Activated T-cell treated with anti-CD3 and anti-CD28 coated beads, Interleukin-2, amount 50 U/mL, for 72 hours (primary cell): ENCODE measurements at regions not wholly inside any gene's neighbourhood (a gene's known extent, or its start where the extent isn't known, plus 50 kb on each side); places are given as distances from the start of the nearest gene placed in this dataset.

ENCODE experiments used
- ATAC-seq, 2 donors: fragments of 150-1000 bp; cut with Tn5 transposase; replicated peaks in 1 of 2; 2 replicates each; pipeline ENCODE4 v1.10.0; 2021; ENCODE audit warnings: moderate library complexity in 2 of 2, mild to moderate bottlenecking in 1 of 2
- DNase-seq, 2 donors: peaks; one replicate each; pipeline ENCODE4 v3.0.0; 2021 to 2022; ENCODE audit warnings: mixed read lengths in 1 of 2
- H3K27ac Mint-ChIP-seq: one replicate; pipeline ENCODE4 v1.8.0; 2022; ENCODE audit warnings: mild to moderate bottlenecking, moderate library complexity, mixed read lengths
- H3K27me3 Mint-ChIP-seq: one replicate; pipeline ENCODE4 v1.8.0; 2022; ENCODE audit warnings: low read depth, mixed read lengths
- H3K36me3 Mint-ChIP-seq, 2 donors: one replicate each; pipeline ENCODE4 v1.8.0; 2022; ENCODE audit warnings: mixed read lengths in 2 of 2, mild to moderate bottlenecking in 1 of 2; ENCODE audit not compliant: insufficient read depth in 2 of 2
- H3K4me1 Mint-ChIP-seq: one replicate; pipeline ENCODE4 v1.8.0; 2022; ENCODE audit warnings: low read depth, mixed read lengths
- H3K4me3 Mint-ChIP-seq, 2 donors: one replicate each; pipeline ENCODE4 v1.8.0; 2022; ENCODE audit warnings: mild to moderate bottlenecking in 2 of 2, mixed read lengths in 2 of 2, moderate library complexity in 2 of 2
- H3K9me3 Mint-ChIP-seq, 2 donors: one replicate each; pipeline ENCODE4 v1.8.0; 2022; ENCODE audit warnings: mixed read lengths in 2 of 2

DNA sequence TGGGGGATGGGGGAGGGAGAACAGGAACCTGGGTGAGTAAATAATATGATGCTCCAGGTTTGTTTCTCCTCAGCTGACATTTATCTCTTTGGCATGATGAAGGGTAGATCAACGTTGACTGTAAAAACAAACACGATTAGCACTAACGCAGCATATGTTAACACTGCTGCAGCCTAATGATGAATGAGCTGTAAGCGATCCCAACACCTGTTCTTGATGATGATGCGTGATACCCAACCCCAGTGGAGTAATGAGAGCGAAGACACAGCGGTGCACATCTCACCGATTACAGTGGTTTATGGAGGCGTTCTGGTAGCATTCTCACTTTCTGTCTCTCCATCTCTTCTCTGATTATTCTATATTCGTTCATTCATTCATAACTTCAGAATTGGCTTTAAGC lies 640.4 kb downstream of the USP25 start:
- DNase-seq = no peak
- H3K4me3 Mint-ChIP-seq = no peak overlapping the region
- no peaks in the 10 kb centered on the region for H3K36me3 Mint-ChIP-seq
- no peak for ATAC-seq
- H3K4me1 Mint-ChIP-seq = no peaks in the 10 kb centered on the region
- H3K9me3 Mint-ChIP-seq = peaks cover 2 to 3% of the 10 kb centered on the region in 2 donors
- no peak overlapping the region for H3K27ac Mint-ChIP-seq
- no peaks in the 10 kb centered on the region for H3K27me3 Mint-ChIP-seq

DNA sequence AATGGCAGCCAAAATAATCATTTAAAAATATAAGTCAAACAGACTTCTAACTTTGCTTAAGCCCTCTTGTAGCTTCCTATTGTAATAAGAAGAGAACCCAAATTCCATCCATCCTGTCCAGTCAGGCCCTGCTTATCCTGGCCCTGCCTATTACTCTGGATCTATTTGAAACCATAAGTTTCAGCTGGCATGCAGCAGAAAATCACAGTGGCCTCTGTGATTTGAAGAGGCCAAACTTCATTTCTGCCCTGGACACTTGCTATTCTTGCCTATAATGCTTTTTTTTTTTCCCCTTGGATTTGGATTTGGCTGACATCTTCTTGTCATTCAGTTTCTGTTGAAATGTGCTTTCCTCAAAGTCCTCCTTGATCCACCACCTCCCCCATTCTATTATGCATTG lies 642.8 kb downstream of the USP25 start:
- DNase-seq (no peak), ATAC-seq (no peak)
- Mint-ChIP-seq H3K4me3 (no peak overlapping the region), H3K27me3 (no peaks in the 10 kb centered on the region), H3K9me3 (peaks cover 2 to 3% of the 10 kb centered on the region in 2 donors), H3K36me3 (no peaks in the 10 kb centered on the region), H3K27ac (no peak overlapping the region), H3K4me1 (no peaks in the 10 kb centered on the region)

DNA sequence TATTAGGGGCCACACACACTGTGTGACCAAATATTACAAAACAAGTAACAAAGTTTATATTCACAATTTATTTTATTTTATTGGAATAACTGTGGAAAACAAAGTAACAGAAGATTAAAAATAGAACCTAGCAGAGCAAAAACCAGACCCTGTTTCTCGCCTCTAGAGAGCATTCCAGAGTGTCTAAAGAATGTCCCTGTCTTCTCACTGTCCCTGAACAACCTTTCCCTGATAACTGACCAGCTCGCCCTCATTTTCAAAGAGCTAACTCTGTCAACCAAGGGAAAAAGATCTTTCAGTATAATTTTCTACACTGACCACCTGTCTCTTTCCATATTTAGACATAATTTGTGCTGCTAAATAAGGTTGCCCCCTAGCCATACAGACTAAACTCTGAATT lies 646.9 kb downstream of the USP25 start:
- Mint-ChIP-seq H3K36me3 (no peaks in the 10 kb centered on the region), H3K4me1 (no peaks in the 10 kb centered on the region), H3K27ac (no peak overlapping the region), H3K9me3 (peaks cover 0 to 2% of the 10 kb centered on the region in 2 donors), H3K4me3 (no peak overlapping the region), H3K27me3 (no peaks in the 10 kb centered on the region)
- DNase-seq (no peak), ATAC-seq (no peak)

DNA sequence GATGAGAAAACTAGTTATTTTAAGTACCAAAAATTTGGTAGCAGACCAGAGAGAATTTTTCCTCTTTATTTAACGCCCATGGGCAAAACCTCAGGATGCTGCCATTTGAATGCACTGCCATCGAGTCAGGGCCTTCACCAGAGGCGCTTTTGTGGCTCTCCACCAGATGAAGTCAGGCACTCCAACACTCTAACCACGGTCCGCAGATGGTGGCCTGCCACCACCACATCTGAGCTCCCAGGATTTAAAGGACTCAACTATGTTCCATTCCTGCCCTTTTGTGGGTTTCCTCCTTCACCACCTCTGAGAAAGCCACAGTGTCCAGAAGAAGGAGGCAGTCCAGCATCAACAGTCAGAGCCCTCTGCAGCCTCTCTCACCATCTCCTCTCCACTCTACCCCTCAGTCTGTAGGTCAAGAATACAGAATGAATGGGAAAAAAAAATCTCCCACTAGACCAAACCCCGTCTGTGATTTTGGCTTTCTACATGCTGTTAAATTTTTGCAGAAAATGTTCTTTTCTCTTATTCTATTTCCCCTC lies 647.4 kb downstream of the USP25 start:
- ATAC-seq = no peak
- DNase-seq = no peak
- Mint-ChIP-seq H3K36me3 (no peaks in the 10 kb centered on the region), H3K27me3 (no peaks in the 10 kb centered on the region), H3K27ac (no peak overlapping the region), H3K4me3 (no peak overlapping the region), H3K4me1 (no peaks in the 10 kb centered on the region), H3K9me3 (peaks cover 0 to 2% of the 10 kb centered on the region in 2 donors)

DNA sequence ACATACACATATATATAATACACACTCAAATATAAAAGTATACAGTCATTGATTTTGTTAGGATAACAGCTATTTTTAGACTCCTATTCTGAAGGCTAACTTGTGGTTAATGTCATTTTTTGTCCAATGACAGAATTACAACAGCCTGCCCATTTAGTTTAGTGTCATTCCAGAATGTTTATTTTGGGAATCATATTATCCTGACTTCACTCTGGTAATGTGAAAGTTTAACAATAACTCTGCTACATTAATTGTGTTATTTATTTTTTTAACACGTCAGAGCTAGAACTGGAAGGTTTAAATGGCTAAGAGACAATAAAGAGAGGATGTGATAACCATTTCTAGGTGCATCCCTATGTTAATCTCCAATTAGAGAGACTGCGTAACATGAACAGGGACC lies 648.1 kb downstream of the USP25 start:
- Mint-ChIP-seq H3K4me1 (no peaks in the 10 kb centered on the region), H3K27me3 (no peaks in the 10 kb centered on the region), H3K4me3 (no peak overlapping the region), H3K9me3 (peaks cover 0 to under 1% of the 10 kb centered on the region in 2 donors), H3K27ac (no peak overlapping the region), H3K36me3 (no peaks in the 10 kb centered on the region)
- DNase-seq = no peak
- ATAC-seq = no peak

DNA sequence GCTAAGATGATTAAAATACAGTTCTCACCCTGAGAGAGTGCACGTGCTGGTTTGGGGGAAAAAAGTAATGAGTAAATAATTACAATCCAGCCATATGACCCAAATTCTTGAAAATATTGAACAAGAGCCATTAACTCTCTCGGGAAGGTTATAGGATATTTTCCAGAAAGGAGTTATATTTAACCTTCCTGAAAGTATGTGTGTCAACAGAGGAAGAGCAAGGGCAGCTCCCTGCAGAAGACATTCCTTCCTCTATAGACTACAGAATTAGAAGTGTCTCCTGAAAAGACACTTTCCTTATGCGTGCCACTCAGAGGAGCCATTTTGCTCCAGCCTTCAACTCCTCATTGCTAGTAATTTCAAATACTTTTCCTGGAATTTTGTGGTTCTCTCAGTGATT lies 648.7 kb downstream of the USP25 start:
- no peak overlapping the region for H3K4me3 Mint-ChIP-seq
- H3K9me3 Mint-ChIP-seq = no peaks in the 10 kb centered on the region
- no peak for DNase-seq
- no peaks in the 10 kb centered on the region for H3K4me1 Mint-ChIP-seq
- no peak for ATAC-seq
- no peaks in the 10 kb centered on the region for H3K27me3 Mint-ChIP-seq
- no peak overlapping the region for H3K27ac Mint-ChIP-seq
- H3K36me3 Mint-ChIP-seq = no peaks in the 10 kb centered on the region

DNA sequence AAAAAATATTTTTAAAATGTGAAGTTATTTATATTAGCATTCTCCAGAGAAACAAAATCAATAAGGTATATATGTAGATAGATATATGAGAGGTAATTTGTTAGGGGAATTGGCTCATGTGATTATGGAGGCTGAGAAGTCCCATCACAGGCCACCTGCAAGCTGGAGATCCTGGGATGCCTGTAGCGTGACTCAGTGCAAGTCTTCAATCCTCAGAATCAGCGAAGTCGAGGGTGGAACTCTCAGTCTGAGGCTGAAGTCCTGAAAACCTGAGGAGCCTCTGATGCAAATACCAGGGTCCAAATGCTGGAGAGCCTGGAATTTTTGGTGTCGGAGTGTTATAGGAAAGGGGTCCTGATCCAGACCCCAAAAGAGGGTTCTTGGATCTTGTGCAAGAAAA lies 658.5 kb downstream of the USP25 start:
- no peaks in the 10 kb centered on the region for H3K36me3 Mint-ChIP-seq
- ATAC-seq = no peak

DNA sequence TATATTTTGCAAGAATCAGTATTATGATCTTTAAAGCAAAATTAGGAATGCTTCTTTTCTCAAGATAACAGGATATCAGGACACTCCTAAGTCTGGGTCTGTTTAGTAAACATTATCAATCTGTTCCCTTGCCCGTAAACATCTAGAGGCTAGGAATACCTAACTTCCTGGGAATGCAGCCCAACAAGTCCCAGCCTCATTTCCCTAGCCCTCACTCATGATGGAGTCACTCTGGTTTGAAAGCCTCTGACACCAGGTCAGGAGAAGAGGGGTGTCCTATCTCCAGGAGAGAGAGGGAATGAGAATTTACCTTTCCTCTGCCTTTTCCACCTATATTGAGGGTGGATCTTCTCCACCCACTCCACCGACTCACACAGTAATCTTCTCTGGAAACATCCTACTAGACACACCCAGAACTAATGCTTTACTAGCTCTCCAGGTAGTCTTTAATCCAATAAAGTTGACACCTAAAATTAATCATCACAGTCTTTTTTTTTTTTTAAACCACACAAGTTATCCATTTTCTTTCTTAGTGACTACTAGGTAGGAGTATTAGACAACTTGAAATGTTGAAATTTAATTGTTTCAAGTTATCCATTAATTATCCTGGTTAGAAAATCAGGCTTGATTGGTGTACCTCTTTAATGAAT lies 659.3 kb downstream of the USP25 start:
- Mint-ChIP-seq H3K9me3 (peaks cover 5 to 8% of the 10 kb centered on the region in 2 donors), H3K36me3 (no peaks in the 10 kb centered on the region), H3K27ac (no peak overlapping the region), H3K4me1 (no peaks in the 10 kb centered on the region), H3K4me3 (no peak overlapping the region), H3K27me3 (no peaks in the 10 kb centered on the region)
- no peak for DNase-seq
- ATAC-seq = no peak

More for the DNA sequence above, 658.5 kb downstream of the USP25 start:
- H3K9me3 Mint-ChIP-seq = peaks cover 5 to 8% of the 10 kb centered on the region in 2 donors
- no peak overlapping the region for H3K4me3 Mint-ChIP-seq
- H3K27me3 Mint-ChIP-seq = no peaks in the 10 kb centered on the region
- H3K27ac Mint-ChIP-seq = no peak overlapping the region
- H3K4me1 Mint-ChIP-seq = no peaks in the 10 kb centered on the region
- DNase-seq = no peak

DNA sequence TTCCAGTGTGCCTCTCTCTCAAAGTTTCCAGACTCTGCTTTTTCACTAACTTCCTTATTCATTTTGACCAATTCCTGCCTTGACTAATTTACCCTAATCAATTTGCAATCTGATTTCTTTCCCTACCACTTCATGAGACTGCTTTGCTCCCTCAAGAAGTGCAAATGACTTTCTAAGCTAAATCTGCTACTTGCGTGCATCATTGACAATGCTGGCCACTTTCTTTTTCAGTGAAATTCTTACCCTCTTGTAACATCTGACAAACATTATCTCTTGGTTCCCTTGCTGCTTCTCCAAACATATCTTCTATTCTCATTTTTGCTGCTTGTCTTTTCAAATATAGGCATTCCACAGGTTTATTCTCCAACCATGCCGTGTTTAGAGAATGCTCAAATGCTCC lies 659.9 kb downstream of the USP25 start:
- Mint-ChIP-seq H3K27me3 (no peaks in the 10 kb centered on the region), H3K27ac (no peak overlapping the region), H3K36me3 (no peaks in the 10 kb centered on the region), H3K9me3 (peaks cover 5 to 8% of the 10 kb centered on the region in 2 donors), H3K4me1 (no peaks in the 10 kb centered on the region), H3K4me3 (no peak overlapping the region)
- no peak for ATAC-seq
- no peak for DNase-seq

DNA sequence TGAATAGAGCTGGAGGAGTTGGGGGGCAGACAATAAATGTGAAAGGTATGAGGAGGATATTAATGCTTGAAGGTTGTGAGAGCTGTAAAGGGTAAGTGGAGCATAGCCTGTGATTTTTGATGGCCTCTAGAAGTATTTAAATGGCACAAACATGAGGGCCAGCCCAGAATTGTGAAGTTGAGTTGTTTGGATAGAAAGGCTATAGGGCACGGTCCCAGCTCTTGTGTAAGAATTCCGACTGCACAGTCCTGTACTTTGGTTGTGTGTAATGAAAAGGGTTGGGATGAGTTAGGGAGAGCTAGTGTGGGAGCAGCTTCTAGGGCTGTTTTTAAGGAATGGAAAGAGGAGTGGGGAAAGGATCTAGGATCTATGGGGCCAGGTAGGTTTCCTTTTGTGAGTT lies 665.5 kb downstream of the USP25 start:
- Mint-ChIP-seq H3K27me3 (no peaks in the 10 kb centered on the region), H3K27ac (no peak overlapping the region), H3K36me3 (peaks cover 0 to 4% of the 10 kb centered on the region in 2 donors), H3K9me3 (peaks cover 10 to 11% of the 10 kb centered on the region in 2 donors), H3K4me3 (no peak overlapping the region), H3K4me1 (no peaks in the 10 kb centered on the region)
- no peak for DNase-seq
- ATAC-seq = no peak

DNA sequence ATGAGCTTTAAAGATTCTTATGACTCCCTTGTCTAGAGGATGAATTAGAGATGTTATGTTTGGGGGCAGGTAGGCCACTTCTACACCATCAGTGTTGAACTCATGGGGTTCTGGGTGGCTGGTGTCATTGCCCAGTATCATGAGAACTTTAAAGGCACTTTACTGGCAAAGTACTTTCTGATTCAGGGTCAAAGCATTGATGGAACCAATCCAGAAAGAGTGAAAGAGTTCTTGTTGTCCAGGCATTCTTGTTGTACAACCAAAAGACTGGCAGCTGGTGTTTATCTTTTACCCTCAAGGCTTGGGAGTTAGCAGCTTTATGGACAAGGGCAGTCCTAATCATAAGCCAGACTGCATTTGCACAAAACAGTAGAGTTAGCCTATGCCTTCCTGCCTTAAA lies 673.0 kb downstream of the USP25 start:
- H3K4me1 Mint-ChIP-seq = no peaks in the 10 kb centered on the region
- peaks cover 3 to 6% of the 10 kb centered on the region in 2 donors for H3K9me3 Mint-ChIP-seq
- no peaks in the 10 kb centered on the region for H3K27me3 Mint-ChIP-seq
- no peak overlapping the region for H3K4me3 Mint-ChIP-seq
- ATAC-seq (no peak), DNase-seq (no peak)
- H3K27ac Mint-ChIP-seq = no peak overlapping the region
- no peaks in the 10 kb centered on the region for H3K36me3 Mint-ChIP-seq

DNA sequence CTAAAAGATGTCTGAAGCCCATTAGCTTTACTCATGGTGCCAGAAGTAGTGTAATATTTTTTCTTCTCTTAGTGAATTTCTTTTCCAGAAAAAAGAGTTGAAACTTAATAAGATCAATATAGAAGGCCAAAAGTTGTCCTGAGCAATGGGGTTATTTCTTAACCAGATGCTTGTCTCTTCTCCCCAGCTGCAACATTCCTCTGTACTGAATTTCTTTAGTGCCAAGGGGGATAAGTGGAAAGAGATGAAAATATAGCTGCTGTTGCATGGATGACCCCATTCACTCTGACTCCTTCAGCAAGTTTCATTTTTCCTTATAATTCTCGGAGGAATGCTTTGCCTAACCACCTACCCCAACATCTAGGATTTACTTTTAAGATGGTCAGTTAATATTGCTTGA lies 675.0 kb downstream of the USP25 start:
- H3K9me3 Mint-ChIP-seq = peaks cover 3 to 4% of the 10 kb centered on the region in 2 donors
- H3K27ac Mint-ChIP-seq = no peak overlapping the region
- no peak for DNase-seq
- no peaks in the 10 kb centered on the region for H3K27me3 Mint-ChIP-seq
- no peak overlapping the region for H3K4me3 Mint-ChIP-seq
- H3K4me1 Mint-ChIP-seq = no peaks in the 10 kb centered on the region
- H3K36me3 Mint-ChIP-seq = no peaks in the 10 kb centered on the region
- no peak for ATAC-seq

DNA sequence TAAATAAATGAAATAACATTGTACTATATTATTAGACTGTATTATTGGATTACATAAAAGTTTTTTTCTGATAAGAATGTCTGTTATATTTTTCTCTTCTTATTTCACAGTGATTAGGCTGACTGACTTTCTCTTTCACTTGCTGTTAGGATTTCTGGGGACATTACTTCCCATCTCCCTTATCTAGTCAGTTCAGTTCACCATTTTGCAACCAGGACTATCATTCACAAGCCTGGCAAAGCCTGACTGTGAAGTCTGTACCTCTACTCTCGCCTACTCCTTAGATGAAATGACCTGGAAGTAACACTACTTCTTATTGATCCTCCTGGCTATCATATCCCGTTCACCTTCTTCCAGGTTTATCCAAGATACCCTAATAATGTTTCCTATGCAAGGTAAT lies 676.6 kb downstream of the USP25 start:
- no peak for DNase-seq
- H3K36me3 Mint-ChIP-seq = no peaks in the 10 kb centered on the region
- ATAC-seq = no peak
- H3K4me1 Mint-ChIP-seq = no peaks in the 10 kb centered on the region
- no peak overlapping the region for H3K27ac Mint-ChIP-seq
- peaks cover 3 to 5% of the 10 kb centered on the region in 2 donors for H3K9me3 Mint-ChIP-seq
- H3K27me3 Mint-ChIP-seq = no peaks in the 10 kb centered on the region
- no peak overlapping the region for H3K4me3 Mint-ChIP-seq
